ENCODE measurements at regions not wholly inside any gene's neighbourhood (a gene's known extent, or its start where the extent isn't known, plus 50 kb on each side); places are given as distances from the start of the nearest gene placed in this dataset.

GRCh38 chr3:127342735-127343134, 54.9 kb upstream of the PRR20G start:
- no peak for TF ChIP-seq CTCF (IDR thresholded peaks at IDR 0.05)
- no peak for TF ChIP-seq POLR2A (IDR thresholded peaks at IDR 0.05)
